Kidney (tissue), 13 donors: ENCODE measurements at regions not wholly inside any gene's neighbourhood (a gene's known extent, or its start where the extent isn't known, plus 50 kb on each side); places are given as distances from the start of the nearest gene placed in this dataset.

Source experiments
- DNase-seq, 5 donors: peaks; one replicate each; pipeline ENCODE4 v3.0.0-alpha.2; 2013 to 2020
- FAIRE-seq: peaks from 2 replicates; lab custom pipeline; 2012; peaks lifted over from hg19 to GRCh38; lab: Jason Lieb, UNC
- H3K27ac ChIP-seq, 2 donors: one replicate each; pipeline ENCODE4 v1.7.0; 2013; ENCODE audit warnings: low read depth in 2 of 2, low read length in 2 of 2, inconsistent platforms in 1 of 2
- H3K27me3 ChIP-seq: one replicate; pipeline ENCODE4 v1.7.1; 2013; ENCODE audit warnings: low read length, inconsistent platforms; ENCODE audit not compliant: control insufficient read depth, insufficient read depth
- H3K36me3 ChIP-seq, 3 donors: one replicate each; pipeline versions ENCODE4 v1.7.0 to v1.7.1; 2013; ENCODE audit warnings: low read length in 3 of 3, control low read depth in 1 of 3, inconsistent platforms in 1 of 3; ENCODE audit not compliant: insufficient read depth in 3 of 3, control insufficient read depth in 2 of 3
- H3K4me1 ChIP-seq, 3 donors: one replicate each; pipeline versions ENCODE4 v1.7.0 to v1.7.1; 2013; ENCODE audit warnings: low read length in 3 of 3, inconsistent platforms in 1 of 3, low read depth in 1 of 3; ENCODE audit not compliant: control insufficient read depth in 2 of 3, insufficient read depth in 2 of 3
- H3K4me3 ChIP-seq, 3 donors: one replicate each; pipeline versions ENCODE4 v1.7.0 to v1.8.1; 2013; ENCODE audit warnings: low read length in 3 of 3, control low read depth in 1 of 3, inconsistent platforms in 1 of 3
- H3K9ac ChIP-seq, 3 donors: one replicate each; pipeline versions ENCODE4 v1.7.0 to v1.7.1; 2013; ENCODE audit warnings: low read length in 3 of 3, control low read depth in 1 of 3, inconsistent platforms in 1 of 3
- H3K9me3 ChIP-seq, 3 donors: one replicate each; pipeline versions ENCODE4 v1.7.0 to v1.7.1; 2013; ENCODE audit warnings: low read length in 3 of 3, control low read depth in 1 of 3, inconsistent platforms in 1 of 3; ENCODE audit not compliant: control insufficient read depth in 2 of 3, insufficient read depth in 1 of 3
- CTCF ChIP-seq: IDR thresholded peaks from 3 replicates; pipeline ENCODE4 v1.5.1; 2012; ENCODE audit warnings: mild to moderate bottlenecking, moderate library complexity, borderline replicate concordance; ENCODE audit not compliant: insufficient read depth; ENCODE audit errors: extremely low read depth
- intact Hi-C: fragments of 100-400 bp; cut with DNase I; formaldehyde crosslinking; loops from one replicate; pipeline ENCODE4 v1.11.1; 2022
- donor health status: control.
- donor health status: control.
- donor health status: control.
- donor health status: control.
- donor health status: control.
- donor health status: DM: yes; HTN: yes; CAD: no.
- donor health status: Normal renal cell carcinoma (clear cell type).

DNA sequence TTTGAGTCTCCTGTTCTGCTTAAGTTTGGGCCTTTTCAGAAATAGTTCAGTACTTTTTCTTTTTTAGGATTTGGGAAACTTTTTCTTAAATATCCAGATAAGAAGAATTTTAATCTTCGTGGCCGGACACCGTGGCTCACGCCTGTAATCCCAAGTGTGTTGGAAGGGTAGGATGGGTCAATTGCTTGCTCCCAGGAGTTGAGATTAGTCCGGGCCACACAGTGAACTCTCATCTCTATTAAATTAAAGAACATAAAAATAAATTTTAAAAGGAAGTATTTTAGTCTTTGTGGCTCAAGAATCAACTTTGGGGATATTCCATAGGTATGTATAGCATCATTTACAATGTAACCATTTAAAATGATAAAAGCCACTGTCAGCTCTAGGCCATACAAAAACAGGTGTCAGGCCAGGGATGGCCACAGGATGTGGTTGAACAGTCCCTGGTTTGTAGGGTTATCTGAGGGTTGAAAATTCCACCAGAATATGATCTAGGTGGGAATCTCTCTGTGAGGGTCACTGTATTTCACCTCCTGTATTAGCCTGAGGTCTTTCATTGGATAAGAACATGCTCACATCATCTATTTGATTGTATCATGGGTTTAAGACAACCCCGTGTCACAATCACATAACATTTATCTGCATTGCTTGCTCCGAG lies 115.6 kb downstream of the GGTLC2 start:
- no peak overlapping the region for H3K27ac ChIP-seq
- no peak for DNase-seq
- H3K9ac ChIP-seq: no peak overlapping the region
- H3K36me3 ChIP-seq: no peaks in the 10 kb centered on the region
- H3K4me1 ChIP-seq: no peaks in the 10 kb centered on the region
- H3K9me3 ChIP-seq: no peaks in the 10 kb centered on the region
- H3K4me3 ChIP-seq: no peak overlapping the region
- no peak for FAIRE-seq
- H3K27me3 ChIP-seq: no peaks in the 10 kb centered on the region
- TF ChIP-seq CTCF: no peak
- intact Hi-C loops: no loop called here

DNA sequence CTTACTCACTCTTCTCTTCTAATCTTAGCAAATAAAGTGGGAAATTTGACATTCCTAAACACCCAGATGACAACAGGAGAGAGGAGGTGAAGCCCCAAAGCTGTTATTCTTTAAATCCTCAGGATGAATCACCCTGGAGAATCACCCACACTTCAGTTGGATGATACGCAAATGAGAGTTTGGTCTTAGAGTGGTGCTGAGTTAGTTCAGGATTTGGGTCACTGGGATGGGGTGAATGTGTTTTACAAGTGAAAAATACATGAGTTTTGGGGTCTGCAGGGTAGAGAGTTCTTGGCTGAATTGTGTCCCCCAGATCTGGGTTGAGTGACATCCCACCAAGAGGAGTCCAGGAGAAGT lies 117.2 kb downstream of the GGTLC2 start:
- no peaks in the 10 kb centered on the region for H3K4me1 ChIP-seq
- TF ChIP-seq CTCF: no peak
- no peak overlapping the region for H3K9ac ChIP-seq
- FAIRE-seq: no peak
- H3K36me3 ChIP-seq: no peaks in the 10 kb centered on the region
- H3K27ac ChIP-seq: no peak overlapping the region
- H3K4me3 ChIP-seq: no peak overlapping the region
- H3K27me3 ChIP-seq: no peaks in the 10 kb centered on the region
- intact Hi-C loops: no loop called here
- no peaks in the 10 kb centered on the region for H3K9me3 ChIP-seq
- no peak for DNase-seq

- no peaks in the 10 kb centered on the region for H3K4me1 ChIP-seq
- H3K9ac ChIP-seq: no peak overlapping the region
- H3K9me3 ChIP-seq: no peaks in the 10 kb centered on the region
- FAIRE-seq (no peak), DNase-seq (no peak)
- H3K27ac ChIP-seq: no peak overlapping the region
- TF ChIP-seq CTCF: no peak
- H3K27me3 ChIP-seq: no peaks in the 10 kb centered on the region
- intact Hi-C loops: no loop called here
- H3K36me3 ChIP-seq: no peaks in the 10 kb centered on the region
- H3K4me3 ChIP-seq: no peak overlapping the region
These were observed 117.8 kb downstream of the GGTLC2 start for GRCh38 chr22:22761963-22762772.
